ENCODE measurements at regions not wholly inside any gene's neighbourhood (a gene's known extent, or its start where the extent isn't known, plus 50 kb on each side); places are given as distances from the start of the nearest gene placed in this dataset.

- TF ChIP-seq CTCF (conservative IDR thresholded peaks at IDR 0.05 in 1 of 2, IDR thresholded peaks at IDR 0.05 in 1 of 2; ENCODE audit: extremely low read depth in 1 of 2, insufficient read depth in 1 of 2, low read depth in 1 of 2, low read length in 2 of 2) (no peak), EZH2 (IDR thresholded peaks at IDR 0.05; ENCODE audit: borderline replicate concordance, low read length) (no peak)
Measured at GRCh38 chr18:5064841-5065370, 132.2 kb downstream of the AKAIN1 start.
